GM12892 (cell line): ENCODE measurements at regions not wholly inside any gene's neighbourhood (a gene's known extent, or its start where the extent isn't known, plus 50 kb on each side); places are given as distances from the start of the nearest gene placed in this dataset.

Experiments used
- DNase-seq: peaks from one replicate; pipeline ENCODE4 v3.0.0; 2011; ENCODE audit not compliant: insufficient read length
- FAIRE-seq: peaks from 2 replicates; lab custom pipeline; 2011; peaks lifted over from hg19 to GRCh38; lab: Jason Lieb, UNC
- POLR2A ChIP-seq: IDR thresholded peaks from 2 replicates; pipeline ENCODE4 v1.6.1; 2011; ENCODE audit warnings: low read depth, low read length, control low read depth
- POLR2AphosphoS5 ChIP-seq: IDR thresholded peaks from 2 replicates; pipeline ENCODE4 v1.6.1; 2011; ENCODE audit warnings: low read depth, low read length, control low read depth
- TAF1 ChIP-seq: IDR thresholded peaks from 2 replicates; pipeline ENCODE4 v1.6.1; 2011; ENCODE audit warnings: low read depth, mild to moderate bottlenecking, control low read depth, low read length, borderline replicate concordance

- no peak for FAIRE-seq
- no peak for TF ChIP-seq POLR2A
- no peak for TF ChIP-seq POLR2AphosphoS5
- TF ChIP-seq TAF1 = no peak
Measured at GRCh38 chr17:69605571-69605970, 191.1 kb downstream of the MAP2K6 start.

GRCh38 chr17:69606142-69606800 lies 191.8 kb downstream of the MAP2K6 start:
- FAIRE-seq = no peak
- DNase-seq = no peak
- TF ChIP-seq POLR2A (no peak), POLR2AphosphoS5 (no peak), TAF1 (no peak)

More at GRCh38 chr17:69605571-69605970, 191.1 kb downstream of the MAP2K6 start:
- DNase-seq = no peak

GRCh38 chr17:69607162-69607834 lies 192.8 kb downstream of the MAP2K6 start:
- no peak for TF ChIP-seq TAF1
- no peak for TF ChIP-seq POLR2A
- no peak for TF ChIP-seq POLR2AphosphoS5
- no peak for DNase-seq
- peak; percentile 63 for FAIRE-seq

- TF ChIP-seq TAF1 (no peak), POLR2AphosphoS5 (no peak), POLR2A (no peak)
- no peak for DNase-seq
- no peak for FAIRE-seq
Measured at GRCh38 chr17:69608141-69608540, 193.6 kb downstream of the MAP2K6 start.

- DNase-seq (no peak), FAIRE-seq (no peak)
Measured at GRCh38 chr17:69608808-69609472, 194.4 kb downstream of the MAP2K6 start.

GRCh38 chr17:69609473-69610305 lies 195.2 kb downstream of the MAP2K6 start:
- TF ChIP-seq POLR2AphosphoS5 (no peak), TAF1 (no peak), POLR2A (no peak)
- no peak for FAIRE-seq
- no peak for DNase-seq

More at GRCh38 chr17:69608808-69609472, 194.4 kb downstream of the MAP2K6 start:
- TF ChIP-seq POLR2AphosphoS5 = no peak
- TF ChIP-seq POLR2A = no peak
- TF ChIP-seq TAF1 = no peak

GRCh38 chr17:69620363-69620762 lies 205.9 kb downstream of the MAP2K6 start:
- DNase-seq (no peak), FAIRE-seq (no peak)
- no peak for TF ChIP-seq TAF1
- no peak for TF ChIP-seq POLR2AphosphoS5
- TF ChIP-seq POLR2A = no peak

GRCh38 chr17:69625474-69625873 lies 211.0 kb downstream of the MAP2K6 start:
- no peak for TF ChIP-seq POLR2A
- no peak for TF ChIP-seq TAF1
- no peak for TF ChIP-seq POLR2AphosphoS5
- DNase-seq (no peak), FAIRE-seq (no peak)

GRCh38 chr17:69630056-69630635 lies 215.6 kb downstream of the MAP2K6 start:
- no peak for DNase-seq
- FAIRE-seq = no peak
- TF ChIP-seq TAF1 (no peak), POLR2AphosphoS5 (no peak), POLR2A (no peak)

GRCh38 chr17:69634844-69635243 lies 220.3 kb downstream of the MAP2K6 start:
- TF ChIP-seq TAF1 (no peak), POLR2A (no peak), POLR2AphosphoS5 (no peak)
- DNase-seq (no peak), FAIRE-seq (no peak)
